T-helper 2 cell (primary cell): ENCODE measurements at regions not wholly inside any gene's neighbourhood (a gene's known extent, or its start where the extent isn't known, plus 50 kb on each side); places are given as distances from the start of the nearest gene placed in this dataset.

Experiments used
- DNase-seq, 5 experiments: peaks; one replicate each; pipeline versions ENCODE4 v3.0.0 to v3.0.0-alpha.2; 2012 to 2022

GRCh38 chr4:106507440-106507839, 138.9 kb upstream of the GIMD1 start:
- DNase-seq = no peak

- DNase-seq = peak in 1 of 5 experiments; percentile 55
Observed at GRCh38 chr4:106503116-106504050, 134.8 kb upstream of the GIMD1 start.

GRCh38 chr4:106502106-106502699, 133.6 kb upstream of the GIMD1 start:
- DNase-seq = peak in 1 of 5 experiments; percentile 56

- no peak for DNase-seq
Observed at GRCh38 chr4:106497271-106497670, 128.7 kb upstream of the GIMD1 start.

- no peak for DNase-seq
Observed at GRCh38 chr4:106496061-106496460, 127.5 kb upstream of the GIMD1 start.

- no peak for DNase-seq
Observed at GRCh38 chr4:106495476-106495875, 126.9 kb upstream of the GIMD1 start.

- DNase-seq = no peak
Observed at GRCh38 chr4:106494066-106494465, 125.5 kb upstream of the GIMD1 start.

- DNase-seq = no peak
Observed at GRCh38 chr4:106493086-106493485, 124.5 kb upstream of the GIMD1 start.

- DNase-seq = no peak
Observed at GRCh38 chr4:106486533-106486932, 118.0 kb upstream of the GIMD1 start.

GRCh38 chr4:106481801-106482200, 113.2 kb upstream of the GIMD1 start:
- no peak for DNase-seq

GRCh38 chr4:106478152-106478551, 109.6 kb upstream of the GIMD1 start:
- no peak for DNase-seq

GRCh38 chr4:106476741-106477140, 108.2 kb upstream of the GIMD1 start:
- DNase-seq = no peak

- peak in 1 of 5 experiments; percentile 11 for DNase-seq
Observed at GRCh38 chr4:106473515-106473914, 104.9 kb upstream of the GIMD1 start.

GRCh38 chr4:106471151-106471550, 102.6 kb upstream of the GIMD1 start:
- DNase-seq = no peak

- no peak for DNase-seq
Observed at GRCh38 chr4:106463622-106464021, 95.0 kb upstream of the GIMD1 start.

GRCh38 chr4:106454581-106454980, 86.0 kb upstream of the GIMD1 start:
- DNase-seq = no peak

- DNase-seq = no peak
Observed at GRCh38 chr4:106454021-106454420, 85.4 kb upstream of the GIMD1 start.

- DNase-seq = no peak
Observed at GRCh38 chr4:106451091-106451490, 82.5 kb upstream of the GIMD1 start.

GRCh38 chr4:106450249-106450648, 81.7 kb upstream of the GIMD1 start:
- DNase-seq = no peak

- DNase-seq = no peak
Observed at GRCh38 chr4:106444557-106444956, 76.0 kb upstream of the GIMD1 start.

GRCh38 chr4:106430797-106431196, 62.2 kb upstream of the GIMD1 start:
- DNase-seq = no peak

GRCh38 chr4:106429885-106430284, 61.3 kb upstream of the GIMD1 start:
- DNase-seq = no peak

GRCh38 chr4:106426069-106426468, 57.5 kb upstream of the GIMD1 start:
- no peak for DNase-seq

- DNase-seq = no peak
Observed at GRCh38 chr4:106425576-106425975, 57.0 kb upstream of the GIMD1 start.
